Astrocyte of the spinal cord (primary cell): ENCODE measurements at regions not wholly inside any gene's neighbourhood (a gene's known extent, or its start where the extent isn't known, plus 50 kb on each side); places are given as distances from the start of the nearest gene placed in this dataset.
A peak's percentile ranks its signal among the peaks of the same experiment; 100 is the strongest.
"Not testable (repeated sequence)": the region's sequence is repeated elsewhere in the genome, so short reads cannot be mapped to it uniquely, and the experiment has no call there.

Experiments
- DNase-seq: peaks from one replicate; pipeline ENCODE4 v3.0.0; 2011; ENCODE audit warnings: low read depth, low spot score
- H3K4me3 ChIP-seq: 2 replicates; pipeline ENCODE4 v1.5.1; 2011; ENCODE audit warnings: low read depth, mild to moderate bottlenecking, low read length, moderate library complexity
- CTCF ChIP-seq: IDR thresholded peaks from 2 replicates; pipeline ENCODE4 v1.5.1; 2012; ENCODE audit warnings: low read depth, mild to moderate bottlenecking, low read length, inconsistent platforms
- in situ Hi-C: cut with HindIII; loops from 2 replicates; pipeline ENCODE4 v1.10.0; 2017; ENCODE audit warnings: low sequenced_read_pairs

GRCh38 chr3:165669967-165670366 is 167.3 kb downstream of the BCHE start:
- peak; percentile 72 for DNase-seq
- in situ Hi-C loops = no loop called here
- H3K4me3 ChIP-seq = no peak overlapping the region
- TF ChIP-seq CTCF = no peak

GRCh38 chr3:165669504-165669903 is 167.7 kb downstream of the BCHE start:
- in situ Hi-C loops = no loop called here
- DNase-seq = peak; percentile 48
- no peak for TF ChIP-seq CTCF
- H3K4me3 ChIP-seq = no peak overlapping the region

GRCh38 chr3:165667676-165668075 is 169.5 kb downstream of the BCHE start:
- in situ Hi-C loops = no loop called here
- TF ChIP-seq CTCF = no peak
- H3K4me3 ChIP-seq = no peak overlapping the region
- no peak for DNase-seq

GRCh38 chr3:165658027-165658426 is 179.2 kb downstream of the BCHE start:
- in situ Hi-C loops = no loop called here
- DNase-seq = no peak
- no peak for TF ChIP-seq CTCF
- H3K4me3 ChIP-seq = no peak overlapping the region

DNA sequence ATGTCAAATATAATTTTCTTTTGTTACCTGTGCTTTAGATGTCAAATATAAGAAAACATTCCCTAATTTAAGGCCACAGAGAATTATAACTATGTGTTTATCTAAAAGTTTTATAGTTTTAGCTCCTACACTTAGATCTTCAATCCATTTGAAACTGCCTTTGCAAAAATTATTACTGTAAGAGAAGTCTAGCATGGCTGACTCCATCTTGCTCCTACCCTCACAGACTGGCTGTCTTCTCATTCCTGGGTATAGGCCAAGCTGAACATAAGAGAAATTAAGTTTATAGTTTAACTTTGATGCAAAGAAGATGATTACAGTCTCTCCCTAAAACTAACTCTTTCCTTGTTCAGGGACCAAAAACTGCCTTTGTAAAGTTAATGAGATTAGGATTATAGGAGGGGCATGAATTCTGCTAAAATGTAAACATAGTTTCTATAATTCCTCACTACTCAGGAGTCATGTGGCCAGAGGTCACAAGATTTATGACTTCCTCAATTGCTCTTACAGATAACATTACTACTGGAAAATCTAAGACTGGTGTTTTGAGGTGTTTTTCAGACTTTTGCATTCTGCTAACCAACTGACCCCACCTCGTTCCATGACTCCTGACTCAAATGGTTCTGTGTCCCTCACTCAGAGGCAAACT is 184.0 kb downstream of the BCHE start:
- no peak for DNase-seq
- in situ Hi-C loops = no loop called here
- TF ChIP-seq CTCF = no peak
- H3K4me3 ChIP-seq = no peak overlapping the region

DNA sequence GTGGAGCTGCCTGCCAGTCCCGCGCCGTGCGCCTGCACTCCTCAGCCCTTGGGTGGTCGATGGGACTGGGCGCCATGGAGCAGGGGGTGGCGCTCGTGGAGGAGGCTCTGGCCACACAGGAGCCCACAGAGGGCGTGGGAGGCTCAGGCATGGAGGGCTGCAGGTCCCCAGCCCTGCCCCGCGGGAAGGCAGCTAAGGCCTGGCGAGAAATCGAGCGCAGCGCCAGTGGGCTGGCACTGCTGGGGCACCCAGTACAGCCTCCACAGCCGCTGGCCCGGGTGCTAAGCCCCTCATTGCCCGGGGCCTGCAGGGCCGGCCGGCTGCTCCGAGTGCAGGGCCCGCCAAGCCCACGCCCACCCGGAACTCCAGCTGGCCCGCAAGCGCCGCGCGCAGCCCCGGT is 187.9 kb downstream of the BCHE start:
- in situ Hi-C loops, H3K4me3 ChIP-seq, DNase-seq: not testable (repeated sequence)

DNA sequence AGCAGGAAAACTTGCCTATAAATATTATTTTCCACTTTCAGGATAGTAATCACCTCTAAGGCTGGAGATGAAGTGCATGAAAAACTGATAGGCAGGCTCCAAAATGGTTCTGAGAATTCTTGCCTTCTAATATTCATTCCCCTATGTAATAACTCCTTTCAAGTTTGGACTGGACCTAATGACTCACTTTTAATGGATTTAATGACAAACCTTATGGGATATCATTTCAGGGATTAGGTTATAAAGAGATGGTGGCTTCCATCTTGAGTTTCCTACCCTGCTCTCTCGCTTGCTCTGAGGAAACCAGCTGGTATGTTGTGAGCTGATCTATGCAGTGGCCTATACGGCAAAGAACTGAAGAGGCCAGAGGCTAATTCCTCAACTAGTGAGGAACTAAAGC is 192.0 kb downstream of the BCHE start:
- in situ Hi-C loops = no loop called here
- DNase-seq = no peak
- no peak for TF ChIP-seq CTCF
- H3K4me3 ChIP-seq = no peak overlapping the region
